ENCODE measurements at regions not wholly inside any gene's neighbourhood (a gene's known extent, or its start where the extent isn't known, plus 50 kb on each side); places are given as distances from the start of the nearest gene placed in this dataset.

DNA sequence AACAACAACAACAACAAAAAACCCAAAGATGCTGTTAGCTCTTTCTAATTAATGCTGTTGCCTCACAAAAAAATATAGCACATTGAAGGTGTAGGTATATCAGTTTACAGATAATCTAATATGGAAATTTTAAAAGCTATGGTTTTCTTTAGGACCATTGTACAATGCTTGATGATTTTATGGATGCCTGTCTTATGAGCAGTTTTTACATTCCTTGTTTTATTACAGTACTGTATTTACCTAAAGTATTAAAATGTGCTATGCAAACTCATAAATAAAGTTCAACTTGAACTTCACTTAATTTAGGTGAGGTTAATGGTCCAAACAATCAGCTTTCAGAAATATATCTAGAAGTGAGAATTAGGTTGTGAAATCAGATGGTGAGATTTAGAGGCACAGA lies 212.2 kb upstream of the GOLIM4 start:
- no peak overlapping the region for H3K9ac ChIP-seq
- no peak for TF ChIP-seq CTCF (IDR thresholded peaks at IDR 0.05)
- H3K4me1 ChIP-seq, result no peaks in the 10 kb centered on the region
- H3K4me3 ChIP-seq (ENCODE audit: low read depth, low read length), result no peak overlapping the region
- no peak overlapping the region for H2AFZ ChIP-seq
- H3K9me3 ChIP-seq (ENCODE audit: control insufficient read depth, low read length), result no peaks in the 10 kb centered on the region
- H3K36me3 ChIP-seq (ENCODE audit: control insufficient read depth, insufficient read depth, low read length), result no peaks in the 10 kb centered on the region
- no peak overlapping the region for H3K4me2 ChIP-seq (ENCODE audit: low read length)
- H3K27ac ChIP-seq, result no peak overlapping the region
- no peaks in the 10 kb centered on the region for H3K79me2 ChIP-seq
- no peaks in the 10 kb centered on the region for H3K27me3 ChIP-seq (ENCODE audit: control insufficient read depth, insufficient read depth, low read length)

DNA sequence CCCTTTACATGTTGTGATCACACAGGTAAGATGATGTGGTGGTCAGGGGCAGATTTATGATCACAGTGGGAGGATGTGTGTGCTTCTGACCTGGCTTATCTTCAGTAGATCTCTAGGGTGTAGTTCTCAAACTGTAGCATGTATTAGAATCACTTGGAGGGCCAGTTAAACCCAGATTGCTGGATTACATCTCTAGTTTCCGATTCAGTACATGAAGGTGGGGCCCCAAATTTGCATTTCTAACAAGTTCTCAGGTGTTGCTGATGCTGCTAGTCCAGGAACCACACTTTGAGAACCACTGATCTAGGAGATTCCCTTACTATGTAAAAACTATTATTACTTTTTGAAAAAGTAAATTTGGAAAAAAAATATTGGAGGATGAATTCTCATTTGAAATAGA lies 199.3 kb upstream of the GOLIM4 start:
- Histone ChIP-seq H3K4me2 (ENCODE audit: low read length) (no peak overlapping the region), H3K27me3 (ENCODE audit: control insufficient read depth, insufficient read depth, low read length) (no peaks in the 10 kb centered on the region), H3K79me2 (no peaks in the 10 kb centered on the region), H3K9me3 (ENCODE audit: control insufficient read depth, low read length) (no peaks in the 10 kb centered on the region), H3K4me1 (no peaks in the 10 kb centered on the region), H3K36me3 (ENCODE audit: control insufficient read depth, insufficient read depth, low read length) (no peaks in the 10 kb centered on the region), H3K9ac (no peak overlapping the region), H3K27ac (no peak overlapping the region), H2AFZ (no peak overlapping the region), H3K4me3 (ENCODE audit: low read depth, low read length) (no peak overlapping the region)
- no peak for TF ChIP-seq CTCF (IDR thresholded peaks at IDR 0.05)

GRCh38 chr3:168292296-168292695 lies 196.6 kb upstream of the GOLIM4 start:
- no peaks in the 10 kb centered on the region for H3K79me2 ChIP-seq
- H3K36me3 ChIP-seq (ENCODE audit: control insufficient read depth, insufficient read depth, low read length), result no peaks in the 10 kb centered on the region
- no peak overlapping the region for H3K4me3 ChIP-seq (ENCODE audit: low read depth, low read length)
- no peak overlapping the region for H3K9ac ChIP-seq
- no peaks in the 10 kb centered on the region for H3K9me3 ChIP-seq (ENCODE audit: control insufficient read depth, low read length)
- H3K4me1 ChIP-seq, result no peaks in the 10 kb centered on the region
- H3K4me2 ChIP-seq (ENCODE audit: low read length), result no peak overlapping the region
- no peak overlapping the region for H3K27ac ChIP-seq
- no peak for TF ChIP-seq CTCF (IDR thresholded peaks at IDR 0.05)
- no peaks in the 10 kb centered on the region for H3K27me3 ChIP-seq (ENCODE audit: control insufficient read depth, insufficient read depth, low read length)
- no peak overlapping the region for H2AFZ ChIP-seq

- H2AFZ ChIP-seq, result no peak overlapping the region
- H3K4me2 ChIP-seq (ENCODE audit: low read length), result no peak overlapping the region
- no peaks in the 10 kb centered on the region for H3K9me3 ChIP-seq (ENCODE audit: control insufficient read depth, low read length)
- H3K27me3 ChIP-seq (ENCODE audit: control insufficient read depth, insufficient read depth, low read length), result no peaks in the 10 kb centered on the region
- no peak overlapping the region for H3K27ac ChIP-seq
- H3K79me2 ChIP-seq, result no peaks in the 10 kb centered on the region
- H3K4me1 ChIP-seq, result no peaks in the 10 kb centered on the region
- no peaks in the 10 kb centered on the region for H3K36me3 ChIP-seq (ENCODE audit: control insufficient read depth, insufficient read depth, low read length)
- H3K9ac ChIP-seq, result no peak overlapping the region
- no peak for TF ChIP-seq CTCF (IDR thresholded peaks at IDR 0.05)
- no peak overlapping the region for H3K4me3 ChIP-seq (ENCODE audit: low read depth, low read length)
Observed at GRCh38 chr3:168289471-168290008, 193.8 kb upstream of the GOLIM4 start.

All from parathyroid adenoma (tissue), 2 donors.